ENCODE measurements at regions not wholly inside any gene's neighbourhood (a gene's known extent, or its start where the extent isn't known, plus 50 kb on each side); places are given as distances from the start of the nearest gene placed in this dataset.
"Not testable (repeated sequence)": the region's sequence is repeated elsewhere in the genome, so short reads cannot be mapped to it uniquely, and the experiment has no call there.

GRCh38 chr15:22196423-22196822, 116.1 kb downstream of the OR4M2 start:
- not testable (repeated sequence) for FAIRE-seq

DNA sequence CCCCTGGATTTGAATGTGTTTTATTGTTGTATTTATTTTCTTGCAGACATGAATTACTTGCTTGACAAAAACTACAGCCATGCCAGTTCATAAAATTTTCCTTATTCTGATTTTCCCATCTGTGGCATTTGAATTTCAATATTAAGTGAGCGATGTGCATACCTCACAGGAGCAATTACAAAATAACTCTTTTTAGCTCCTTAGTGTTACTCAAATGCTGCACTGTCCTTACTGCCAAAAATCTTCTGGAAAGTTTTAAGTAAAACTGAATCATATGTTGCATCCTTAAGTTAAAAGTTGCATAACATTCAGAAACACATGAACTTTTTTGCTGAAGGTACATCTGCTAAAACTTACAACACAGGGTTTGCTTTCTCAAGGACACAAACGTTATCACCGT, 120.1 kb downstream of the OR4M2 start:
- H3K36me3 ChIP-seq (ENCODE audit: control insufficient read depth in 2 of 2, extremely low read depth in 1 of 2, insufficient read depth in 2 of 2, low read length in 2 of 2); H3K4me1 ChIP-seq (ENCODE audit: control insufficient read depth, extremely low read depth, insufficient read depth, low read length); H3K79me2 ChIP-seq (ENCODE audit: control insufficient read depth, insufficient read depth, low read length); dilution Hi-C loops (cut with MboI; ENCODE audit: extremely low pct_ligation_motif_present, low sequenced_read_pairs); DNase-seq (ENCODE audit: low read depth, low spot score); H3K4me2 ChIP-seq (ENCODE audit: control insufficient read depth, extremely low read depth, insufficient read depth, low read depth, low read length); H2AFZ ChIP-seq (ENCODE audit: control insufficient read depth, low read length); H3K27me3 ChIP-seq (ENCODE audit: control insufficient read depth, extremely low read depth, insufficient read depth, low read length); H3K27ac ChIP-seq (ENCODE audit: control insufficient read depth, insufficient read depth, low read length); H3K9ac ChIP-seq (ENCODE audit: control insufficient read depth, extremely low read depth, insufficient read depth, low read length); FAIRE-seq; H3K9me3 ChIP-seq (ENCODE audit: control insufficient read depth, low read depth, low read length); H4K20me1 ChIP-seq (ENCODE audit: control insufficient read depth, extremely low read depth, insufficient read depth, low read length); H3K4me3 ChIP-seq (ENCODE audit: control insufficient read depth in 2 of 3, extremely low read depth in 1 of 3, insufficient read depth in 2 of 3, low read depth in 1 of 3, low read length in 3 of 3); H3K9me1 ChIP-seq (ENCODE audit: control insufficient read depth, extremely low read depth, insufficient read depth, low read length): not testable (repeated sequence)

More at GRCh38 chr15:22196423-22196822, 116.1 kb downstream of the OR4M2 start:
- H2AFZ ChIP-seq (ENCODE audit: control insufficient read depth, low read length); dilution Hi-C loops (cut with MboI; ENCODE audit: extremely low pct_ligation_motif_present, low sequenced_read_pairs); H3K27ac ChIP-seq (ENCODE audit: control insufficient read depth, insufficient read depth, low read length); H3K4me1 ChIP-seq (ENCODE audit: control insufficient read depth, extremely low read depth, insufficient read depth, low read length); H3K9me3 ChIP-seq (ENCODE audit: control insufficient read depth, low read depth, low read length); DNase-seq (ENCODE audit: low read depth, low spot score); H3K27me3 ChIP-seq (ENCODE audit: control insufficient read depth, extremely low read depth, insufficient read depth, low read length); H3K9ac ChIP-seq (ENCODE audit: control insufficient read depth, extremely low read depth, insufficient read depth, low read length); H3K36me3 ChIP-seq (ENCODE audit: control insufficient read depth in 2 of 2, extremely low read depth in 1 of 2, insufficient read depth in 2 of 2, low read length in 2 of 2); H4K20me1 ChIP-seq (ENCODE audit: control insufficient read depth, extremely low read depth, insufficient read depth, low read length); H3K79me2 ChIP-seq (ENCODE audit: control insufficient read depth, insufficient read depth, low read length); H3K4me3 ChIP-seq (ENCODE audit: control insufficient read depth in 2 of 3, extremely low read depth in 1 of 3, insufficient read depth in 2 of 3, low read depth in 1 of 3, low read length in 3 of 3); H3K4me2 ChIP-seq (ENCODE audit: control insufficient read depth, extremely low read depth, insufficient read depth, low read depth, low read length); H3K9me1 ChIP-seq (ENCODE audit: control insufficient read depth, extremely low read depth, insufficient read depth, low read length): not testable (repeated sequence)

GRCh38 chr15:22201993-22202659, 121.8 kb downstream of the OR4M2 start:
- H3K79me2 ChIP-seq (ENCODE audit: control insufficient read depth, insufficient read depth, low read length); H3K4me3 ChIP-seq (ENCODE audit: control insufficient read depth in 2 of 3, extremely low read depth in 1 of 3, insufficient read depth in 2 of 3, low read depth in 1 of 3, low read length in 3 of 3); H3K36me3 ChIP-seq (ENCODE audit: control insufficient read depth in 2 of 2, extremely low read depth in 1 of 2, insufficient read depth in 2 of 2, low read length in 2 of 2); H3K27ac ChIP-seq (ENCODE audit: control insufficient read depth, insufficient read depth, low read length); H3K9me1 ChIP-seq (ENCODE audit: control insufficient read depth, extremely low read depth, insufficient read depth, low read length); DNase-seq (ENCODE audit: low read depth, low spot score); H3K4me1 ChIP-seq (ENCODE audit: control insufficient read depth, extremely low read depth, insufficient read depth, low read length); H4K20me1 ChIP-seq (ENCODE audit: control insufficient read depth, extremely low read depth, insufficient read depth, low read length); H3K9me3 ChIP-seq (ENCODE audit: control insufficient read depth, low read depth, low read length); dilution Hi-C loops (cut with MboI; ENCODE audit: extremely low pct_ligation_motif_present, low sequenced_read_pairs); H3K27me3 ChIP-seq (ENCODE audit: control insufficient read depth, extremely low read depth, insufficient read depth, low read length); FAIRE-seq; H2AFZ ChIP-seq (ENCODE audit: control insufficient read depth, low read length); H3K4me2 ChIP-seq (ENCODE audit: control insufficient read depth, extremely low read depth, insufficient read depth, low read depth, low read length); H3K9ac ChIP-seq (ENCODE audit: control insufficient read depth, extremely low read depth, insufficient read depth, low read length): not testable (repeated sequence)

DNA sequence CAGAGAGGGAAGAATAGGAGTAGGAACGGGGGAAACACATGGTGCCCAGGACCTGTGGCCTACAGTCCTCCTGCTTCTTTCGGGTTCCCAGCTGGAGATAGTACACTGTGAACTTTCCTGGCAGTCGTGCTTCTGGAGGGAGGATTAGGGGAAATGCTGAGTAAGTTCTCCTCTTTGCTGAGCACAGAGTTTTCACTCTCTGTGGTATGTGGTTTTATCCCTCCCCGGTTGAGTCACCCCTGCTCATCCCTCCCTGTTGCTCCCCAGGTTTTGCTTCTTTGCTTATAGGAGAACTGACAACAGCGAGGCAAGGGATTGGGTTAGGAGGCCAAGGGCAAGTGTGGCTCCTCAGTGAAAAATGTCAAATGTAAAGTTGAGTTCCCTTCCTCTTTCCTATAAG, 122.9 kb downstream of the OR4M2 start:
- H3K36me3 ChIP-seq (ENCODE audit: control insufficient read depth in 2 of 2, extremely low read depth in 1 of 2, insufficient read depth in 2 of 2, low read length in 2 of 2); H2AFZ ChIP-seq (ENCODE audit: control insufficient read depth, low read length); H3K4me1 ChIP-seq (ENCODE audit: control insufficient read depth, extremely low read depth, insufficient read depth, low read length); H3K4me2 ChIP-seq (ENCODE audit: control insufficient read depth, extremely low read depth, insufficient read depth, low read depth, low read length); H3K9me3 ChIP-seq (ENCODE audit: control insufficient read depth, low read depth, low read length); DNase-seq (ENCODE audit: low read depth, low spot score); H3K4me3 ChIP-seq (ENCODE audit: control insufficient read depth in 2 of 3, extremely low read depth in 1 of 3, insufficient read depth in 2 of 3, low read depth in 1 of 3, low read length in 3 of 3); H3K9me1 ChIP-seq (ENCODE audit: control insufficient read depth, extremely low read depth, insufficient read depth, low read length); H3K27me3 ChIP-seq (ENCODE audit: control insufficient read depth, extremely low read depth, insufficient read depth, low read length); H3K79me2 ChIP-seq (ENCODE audit: control insufficient read depth, insufficient read depth, low read length); H3K27ac ChIP-seq (ENCODE audit: control insufficient read depth, insufficient read depth, low read length); dilution Hi-C loops (cut with MboI; ENCODE audit: extremely low pct_ligation_motif_present, low sequenced_read_pairs); H4K20me1 ChIP-seq (ENCODE audit: control insufficient read depth, extremely low read depth, insufficient read depth, low read length); H3K9ac ChIP-seq (ENCODE audit: control insufficient read depth, extremely low read depth, insufficient read depth, low read length); FAIRE-seq: not testable (repeated sequence)

- H3K9me1 ChIP-seq (ENCODE audit: control insufficient read depth, extremely low read depth, insufficient read depth, low read length); DNase-seq (ENCODE audit: low read depth, low spot score); H3K9ac ChIP-seq (ENCODE audit: control insufficient read depth, extremely low read depth, insufficient read depth, low read length); H3K27me3 ChIP-seq (ENCODE audit: control insufficient read depth, extremely low read depth, insufficient read depth, low read length); H3K4me1 ChIP-seq (ENCODE audit: control insufficient read depth, extremely low read depth, insufficient read depth, low read length); H3K4me2 ChIP-seq (ENCODE audit: control insufficient read depth, extremely low read depth, insufficient read depth, low read depth, low read length); H3K79me2 ChIP-seq (ENCODE audit: control insufficient read depth, insufficient read depth, low read length); H3K27ac ChIP-seq (ENCODE audit: control insufficient read depth, insufficient read depth, low read length); H3K9me3 ChIP-seq (ENCODE audit: control insufficient read depth, low read depth, low read length); H4K20me1 ChIP-seq (ENCODE audit: control insufficient read depth, extremely low read depth, insufficient read depth, low read length); H2AFZ ChIP-seq (ENCODE audit: control insufficient read depth, low read length); H3K36me3 ChIP-seq (ENCODE audit: control insufficient read depth in 2 of 2, extremely low read depth in 1 of 2, insufficient read depth in 2 of 2, low read length in 2 of 2); FAIRE-seq; H3K4me3 ChIP-seq (ENCODE audit: control insufficient read depth in 2 of 3, extremely low read depth in 1 of 3, insufficient read depth in 2 of 3, low read depth in 1 of 3, low read length in 3 of 3); dilution Hi-C loops (cut with MboI; ENCODE audit: extremely low pct_ligation_motif_present, low sequenced_read_pairs): not testable (repeated sequence)
Observed at GRCh38 chr15:22209086-22209485, 128.8 kb downstream of the OR4M2 start.
